ENCODE measurements at regions not wholly inside any gene's neighbourhood (a gene's known extent, or its start where the extent isn't known, plus 50 kb on each side); places are given as distances from the start of the nearest gene placed in this dataset.
A peak's percentile ranks its signal among the peaks of the same experiment; 100 is the strongest.

GRCh38 chr3:170701696-170702678, 116.1 kb upstream of the SLC7A14 start:
- H3K4me3 ChIP-seq = no peak overlapping the region
- no peaks in the 10 kb centered on the region for H3K27me3 ChIP-seq
- H3K36me3 ChIP-seq = no peaks in the 10 kb centered on the region
- no peaks in the 10 kb centered on the region for H3K4me1 ChIP-seq
- no peak for DNase-seq (ENCODE audit: extremely low spot score in 2 of 2)
- no peak overlapping the region for H3K27ac ChIP-seq
- TF ChIP-seq POLR2A (IDR thresholded peaks at IDR 0.05) (no peak), POLR2AphosphoS5 (IDR thresholded peaks at IDR 0.05; ENCODE audit: insufficient read depth in 1 of 2, low read depth in 1 of 2) (no peak), CTCF (IDR thresholded peaks at IDR 0.05) (no peak)
- intact Hi-C loops (cut with DNase I) = no loop called here
- no peaks in the 10 kb centered on the region for H3K9me3 ChIP-seq

GRCh38 chr3:170700054-170700404, 114.2 kb upstream of the SLC7A14 start:
- Histone ChIP-seq H3K4me1 (no peaks in the 10 kb centered on the region), H3K4me3 (no peak overlapping the region), H3K36me3 (no peaks in the 10 kb centered on the region), H3K27me3 (no peaks in the 10 kb centered on the region), H3K9me3 (no peaks in the 10 kb centered on the region), H3K27ac (no peak overlapping the region)
- no peak for TF ChIP-seq POLR2AphosphoS5 (IDR thresholded peaks at IDR 0.05; ENCODE audit: insufficient read depth in 1 of 2, low read depth in 1 of 2)
- TF ChIP-seq CTCF (IDR thresholded peaks at IDR 0.05) = no peak
- TF ChIP-seq POLR2A (IDR thresholded peaks at IDR 0.05) = no peak
- no peak for DNase-seq (ENCODE audit: extremely low spot score in 2 of 2)
- intact Hi-C loops (cut with DNase I) = no loop called here

- no peak overlapping the region for H3K27ac ChIP-seq
- intact Hi-C loops (cut with DNase I) = no loop called here
Measured at GRCh38 chr3:170699158-170700053, 113.5 kb upstream of the SLC7A14 start.

GRCh38 chr3:170697908-170698307, 112.0 kb upstream of the SLC7A14 start:
- intact Hi-C loops (cut with DNase I) = no loop called here
- Histone ChIP-seq H3K36me3 (no peaks in the 10 kb centered on the region), H3K27ac (no peak overlapping the region), H3K4me1 (no peaks in the 10 kb centered on the region), H3K27me3 (no peaks in the 10 kb centered on the region), H3K9me3 (no peaks in the 10 kb centered on the region), H3K4me3 (no peak overlapping the region)
- no peak for DNase-seq (ENCODE audit: extremely low spot score in 2 of 2)
- TF ChIP-seq POLR2AphosphoS5 (IDR thresholded peaks at IDR 0.05; ENCODE audit: insufficient read depth in 1 of 2, low read depth in 1 of 2) = no peak
- TF ChIP-seq CTCF (IDR thresholded peaks at IDR 0.05) = no peak
- no peak for TF ChIP-seq POLR2A (IDR thresholded peaks at IDR 0.05)

More at GRCh38 chr3:170699158-170700053, 113.5 kb upstream of the SLC7A14 start:
- Histone ChIP-seq H3K9me3 (no peaks in the 10 kb centered on the region), H3K36me3 (no peaks in the 10 kb centered on the region), H3K4me3 (no peak overlapping the region), H3K27me3 (no peaks in the 10 kb centered on the region), H3K4me1 (no peaks in the 10 kb centered on the region)
- peak in 1 of 2 donors; percentile 90 for DNase-seq (ENCODE audit: extremely low spot score in 2 of 2)
- TF ChIP-seq POLR2AphosphoS5 (IDR thresholded peaks at IDR 0.05; ENCODE audit: insufficient read depth in 1 of 2, low read depth in 1 of 2) = no peak
- TF ChIP-seq CTCF (IDR thresholded peaks at IDR 0.05) = no peak
- TF ChIP-seq POLR2A (IDR thresholded peaks at IDR 0.05) = no peak

Measured in vagina (tissue), 2 donors.